IMR-90 (cell line): ENCODE measurements at regions not wholly inside any gene's neighbourhood (a gene's known extent, or its start where the extent isn't known, plus 50 kb on each side); places are given as distances from the start of the nearest gene placed in this dataset.

Source experiments
- ATAC-seq: fragments of 200-7000 bp; cut with Tn5 transposase; 2 replicates; pipeline ENCODE4 v1.9.1; 2020; ENCODE audit warnings: low read depth, mild to moderate bottlenecking, moderate library complexity
- BruUV-seq: library from RNA; stranded (reverse); fragments of 400-500 nt; replicated peaks from 2 replicates; lab custom pipeline; 2021; lab: Mats Ljungman, UMichigan
- CTCF ChIA-PET: fragments of 300-600 bp; formaldehyde crosslinking; extraction: SDS; loops from one replicate; lab custom pipeline; 2021; ENCODE audit warnings: antibody characterized with exemption; lab: Yijun Ruan, JAX
- POLR2A ChIA-PET: fragments of 300-600 bp; sonication (Branson Sonifier 250); formaldehyde crosslinking; loops from one replicate; lab custom pipeline; 2022; ENCODE audit warnings: antibody characterized with exemption; ENCODE audit not compliant: unreplicated experiment; lab: Charles Lee
- DNase-seq: peaks from one replicate; pipeline ENCODE4 v3.0.0; 2013
- H2AFZ ChIP-seq: replicated peaks from 2 replicates; pipeline ENCODE3; 2013; ENCODE audit warnings: low read length, mild to moderate bottlenecking; ENCODE audit not compliant: poor library complexity
- H2AK5ac ChIP-seq: 2 replicates; pipeline ENCODE4 v1.6.1; 2013; ENCODE audit warnings: low read depth, low read length, inconsistent platforms
- H2AK9ac ChIP-seq: replicated peaks from 2 replicates; pipeline ENCODE3; 2013; ENCODE audit warnings: mild to moderate bottlenecking, low read depth, low read length, moderate library complexity; ENCODE audit not compliant: poor library complexity
- H2BK120ac ChIP-seq: 2 replicates; pipeline ENCODE4 v1.6.1; 2013; ENCODE audit warnings: low read depth, low read length, inconsistent platforms
- H2BK15ac ChIP-seq: 3 replicates; pipeline ENCODE4 v1.6.1; 2013; ENCODE audit warnings: low read depth, low read length, inconsistent platforms
- H2BK20ac ChIP-seq: 2 replicates; pipeline ENCODE4 v1.6.1; 2013; ENCODE audit warnings: low read depth, mild to moderate bottlenecking, inconsistent platforms, low read length, moderate library complexity
- H2BK5ac ChIP-seq: 2 replicates; pipeline ENCODE4 v1.6.1; 2013; ENCODE audit warnings: mild to moderate bottlenecking, low read depth, low read length, inconsistent platforms; ENCODE audit not compliant: poor library complexity, severe bottlenecking
- H3K14ac ChIP-seq: replicated peaks from 2 replicates; pipeline ENCODE4 v1.6.1; 2013; ENCODE audit warnings: low read depth, low read length, inconsistent platforms
- H3K18ac ChIP-seq: 2 replicates; pipeline ENCODE4 v1.6.1; 2013; ENCODE audit warnings: low read depth, low read length, control low read depth
- H3K23ac ChIP-seq: 2 replicates; pipeline ENCODE4 v1.6.1; 2013; ENCODE audit warnings: low read depth, low read length, inconsistent platforms
- H3K27ac ChIP-seq: 2 replicates; pipeline ENCODE4 v1.5.1; 2013; ENCODE audit warnings: mild to moderate bottlenecking, control low read depth, low read length; ENCODE audit not compliant: insufficient read depth
- H3K27me3 ChIP-seq: 2 replicates; pipeline ENCODE4 v1.6.1; 2013; ENCODE audit warnings: low read length; ENCODE audit not compliant: control insufficient read depth, insufficient read depth
- H3K36me3 ChIP-seq: 2 replicates; pipeline ENCODE4 v1.6.1; 2013; ENCODE audit warnings: low read length, mixed read lengths; ENCODE audit not compliant: control insufficient read depth, insufficient read depth
- H3K4ac ChIP-seq: 2 replicates; pipeline ENCODE4 v1.6.1; 2013; ENCODE audit warnings: low read depth, low read length, inconsistent platforms
- H3K4me1 ChIP-seq: 2 replicates; pipeline ENCODE4 v1.6.1; 2013; ENCODE audit warnings: low read length, mixed read lengths; ENCODE audit not compliant: control insufficient read depth, insufficient read depth
- H3K4me2 ChIP-seq: 2 replicates; pipeline ENCODE4 v1.6.1; 2013; ENCODE audit warnings: low read depth, mild to moderate bottlenecking, control low read depth, low read length, moderate library complexity
- H3K4me3 ChIP-seq: 2 replicates; pipeline ENCODE4 v1.5.1; 2013; ENCODE audit warnings: low read depth, mild to moderate bottlenecking, control low read depth, low read length, moderate library complexity; ENCODE audit not compliant: insufficient read depth
- H3K56ac ChIP-seq: 2 replicates; pipeline ENCODE4 v1.6.1; 2013; ENCODE audit warnings: low read length, inconsistent platforms; ENCODE audit not compliant: insufficient read depth; ENCODE audit errors: extremely low read depth
- H3K79me1 ChIP-seq, 2 experiments: 2 replicates each; pipeline ENCODE4 v1.6.1; 2013; ENCODE audit warnings: low read length in 2 of 2, inconsistent platforms in 1 of 2, low read depth in 1 of 2
- H3K9ac ChIP-seq: 2 replicates; pipeline ENCODE4 v1.6.1; 2013; ENCODE audit warnings: low read depth, low read length, control low read depth
- H3K9me1 ChIP-seq: 2 replicates; pipeline ENCODE4 v1.6.1; 2013; ENCODE audit warnings: low read length, inconsistent platforms; ENCODE audit not compliant: insufficient read depth
- H3K9me3 ChIP-seq: 2 replicates; pipeline ENCODE4 v1.6.1; 2013; ENCODE audit warnings: low read length; ENCODE audit not compliant: control insufficient read depth, insufficient read depth
- H4K20me1 ChIP-seq: 2 replicates; pipeline ENCODE4 v1.6.1; 2013; ENCODE audit warnings: low read length, inconsistent platforms; ENCODE audit not compliant: insufficient read depth
- H4K5ac ChIP-seq: 2 replicates; pipeline ENCODE4 v1.6.1; 2013; ENCODE audit warnings: mild to moderate bottlenecking, low read depth, low read length, control low read depth
- H4K8ac ChIP-seq, 2 experiments: 2 replicates each; pipeline ENCODE4 v1.6.1; 2013; ENCODE audit warnings: low read depth in 2 of 2, low read length in 2 of 2, control low read depth in 1 of 2, inconsistent platforms in 1 of 2
- H4K91ac ChIP-seq: 2 replicates; pipeline ENCODE4 v1.6.1; 2013; ENCODE audit warnings: low read depth, low read length, inconsistent platforms; ENCODE audit not compliant: insufficient read depth
- CHD1 ChIP-seq: IDR thresholded peaks from 2 replicates; pipeline ENCODE4 v1.6.1; 2012; ENCODE audit warnings: low read depth, low read length, improper control_type of control experiment
- MAFK ChIP-seq: IDR thresholded peaks from 2 replicates; pipeline ENCODE4 v1.6.1; 2012; ENCODE audit warnings: low read depth, low read length, improper control_type of control experiment
- MXI1 ChIP-seq: IDR thresholded peaks from 2 replicates; pipeline ENCODE4 v1.6.1; 2012; ENCODE audit warnings: low read depth, mild to moderate bottlenecking, low read length, moderate library complexity, borderline replicate concordance
- POLR2A ChIP-seq: IDR thresholded peaks from 2 replicates; pipeline ENCODE4 v1.6.1; 2012; ENCODE audit warnings: mild to moderate bottlenecking, low read depth, low read length
- RFX5 ChIP-seq: IDR thresholded peaks from 2 replicates; pipeline ENCODE4 v1.8.0; 2012; ENCODE audit warnings: low read depth, mild to moderate bottlenecking, low read length, moderate library complexity
- SMC3 ChIP-seq: fragments of 150-350 bp; IDR thresholded peaks from 2 replicates; pipeline ENCODE4 v1.6.1; 2016; ENCODE audit warnings: low read depth, mild to moderate bottlenecking, antibody characterized with exemption, low read length, moderate library complexity
- WGBS, 2 experiments: methylation state at CpG; one replicate each; pipeline versions ENCODE4 v1.1.5 to v1.1.7; 2013; ENCODE audit warnings: missing lambda C conversion rate in 2 of 2; ENCODE audit not compliant: insufficient read length in 1 of 2; ENCODE audit errors: extremely low coverage in 2 of 2; 5-methylcytosine and 5-hydroxymethylcytosine counted together
- dilution Hi-C: fragments of 300-500 bp; cut with HindIII; formaldehyde crosslinking; loops from one replicate; pipeline ENCODE4 v1.14.3; 2018; ENCODE audit warnings: low sequenced_read_pairs; ENCODE audit not compliant: unreplicated experiment
- in situ Hi-C: fragments of 300-500 bp; cut with MboI; formaldehyde crosslinking; loops from 3 replicates; pipeline ENCODE4 v1.14.3; 2019; ENCODE audit warnings: low sequenced_read_pairs, inconsistent platforms, mixed read lengths
- intact Hi-C: fragments of 100-400 bp; cut with micrococcal nuclease; formaldehyde crosslinking; loops from 2 replicates; pipeline ENCODE4 v1.10.0; 2022

DNA sequence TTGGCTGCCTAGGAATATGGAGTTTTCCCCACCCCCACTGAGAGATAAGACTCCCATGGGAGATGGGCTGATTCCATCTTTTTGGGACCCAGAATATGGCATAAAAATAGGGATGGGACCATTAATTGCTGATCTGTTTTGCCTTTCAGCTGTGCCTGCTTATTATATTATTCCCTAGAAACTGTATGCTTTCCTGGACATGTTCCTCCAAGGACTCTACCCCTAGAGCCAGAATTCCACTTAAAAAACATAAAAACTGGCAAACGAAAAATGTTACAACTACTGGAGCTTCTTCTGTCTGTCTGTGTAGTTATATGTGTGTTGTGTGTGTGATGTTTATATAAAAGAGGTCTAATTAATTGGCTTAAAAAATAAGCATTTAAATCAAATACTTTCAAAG, 159.9 kb upstream of the PRR20A start:
- Histone ChIP-seq H2BK5ac (no peak overlapping the region), H3K18ac (no peak overlapping the region), H3K9ac (no peak overlapping the region), H3K9me3 (no peaks in the 10 kb centered on the region), H4K5ac (no peak overlapping the region), H2AFZ (no peak overlapping the region), H3K4me1 (no peaks in the 10 kb centered on the region), H3K4me3 (no peak overlapping the region), H2AK9ac (no peak overlapping the region), H3K27ac (no peak overlapping the region), H3K36me3 (no peaks in the 10 kb centered on the region), H3K79me1 (no peaks in the 10 kb centered on the region), H2BK120ac (no peak overlapping the region), H3K14ac (no peak overlapping the region), H4K20me1 (no peaks in the 10 kb centered on the region), H3K56ac (no peak overlapping the region), H2AK5ac (no peak overlapping the region), H3K9me1 (no peaks in the 10 kb centered on the region), H4K8ac (no peak overlapping the region), H3K4me2 (no peak overlapping the region), H3K4ac (no peak overlapping the region), H4K91ac (no peak overlapping the region), H3K23ac (no peak overlapping the region), H2BK15ac (no peak overlapping the region), H3K27me3 (no peaks in the 10 kb centered on the region), H2BK20ac (no peak overlapping the region)
- TF ChIP-seq POLR2A (no peak), MAFK (no peak), RFX5 (no peak), MXI1 (no peak), SMC3 (no peak), CHD1 (no peak)
- no TSS peak for BruUV-seq
- ATAC-seq = no peak
- intact Hi-C loops = no loop called here
- WGBS, 2 experiments = no CpG with 5 or more reads among the region's 1 CpG
- POLR2A ChIA-PET = no interaction called here
- dilution Hi-C loops = no loop called here
- CTCF ChIA-PET = no interaction called here
- in situ Hi-C loops = no loop called here
- no peak for DNase-seq
